Spleen (tissue), 11 donors: ENCODE measurements at regions not wholly inside any gene's neighbourhood (a gene's known extent, or its start where the extent isn't known, plus 50 kb on each side); places are given as distances from the start of the nearest gene placed in this dataset.

Source experiments
- DNase-seq: peaks from one replicate; pipeline ENCODE4 v3.0.0-alpha.2; 2020
- H3K27ac ChIP-seq, 8 donors: fragments of 200-600 bp; sonication (generic) in 7 of 8; 1 replicate in 4 of 8; 2 replicates in 4 of 8; pipeline versions ENCODE4 v1.5.0 to v1.8.0; 2016 to 2021; ENCODE audit warnings: inconsistent platforms in 4 of 8, mild to moderate bottlenecking in 4 of 8, moderate library complexity in 1 of 8
- H3K27me3 ChIP-seq, 7 donors: fragments of 200-600 bp; sonication (generic) in 6 of 7; replicated peaks in 1 of 7; 1 replicate in 4 of 7; 2 replicates in 3 of 7; pipeline versions ENCODE4 v1.5.0 to v1.8.0; 2016 to 2021; ENCODE audit warnings: inconsistent platforms in 3 of 7, mild to moderate bottlenecking in 1 of 7
- H3K36me3 ChIP-seq, 6 donors: fragments of 200-600 bp; sonication (generic) in 5 of 6; 1 replicate in 4 of 6; 2 replicates in 2 of 6; pipeline versions ENCODE4 v1.5.0 to v1.8.0; 2016 to 2021; ENCODE audit warnings: inconsistent platforms in 2 of 6
- H3K4me1 ChIP-seq, 6 donors: fragments of 200-600 bp; sonication (generic) in 5 of 6; 1 replicate in 3 of 6; 2 replicates in 3 of 6; pipeline versions ENCODE4 v1.5.0 to v1.8.0; 2016 to 2021; ENCODE audit warnings: inconsistent platforms in 3 of 6
- H3K4me3 ChIP-seq, 8 donors: fragments of 200-600 bp; sonication (generic) in 7 of 8; 1 replicate in 4 of 8; 2 replicates in 4 of 8; pipeline versions ENCODE4 v1.5.0 to v1.8.0; 2016 to 2021; ENCODE audit warnings: inconsistent platforms in 4 of 8, mild to moderate bottlenecking in 4 of 8, moderate library complexity in 2 of 8
- H3K9me3 ChIP-seq, 8 donors: fragments of 200-600 bp; sonication (generic) in 7 of 8; 1 replicate in 4 of 8; 2 replicates in 4 of 8; pipeline versions ENCODE4 v1.5.0 to v1.8.0; 2016 to 2021; ENCODE audit warnings: inconsistent platforms in 4 of 8
- POLR2A ChIP-seq, 3 donors: fragments of 450-650 bp; IDR thresholded peaks; one replicate each; pipeline ENCODE4 v1.5.1; 2017; ENCODE audit warnings: antibody characterized with exemption in 3 of 3, mild to moderate bottlenecking in 1 of 3
- POLR2AphosphoS5 ChIP-seq, 3 donors: sonication (generic); formaldehyde crosslinking; IDR thresholded peaks; one replicate each; pipeline ENCODE4 v1.5.1; 2017; ENCODE audit warnings: antibody characterized with exemption in 3 of 3
- WGBS, 5 donors: extraction: QIAGEN DNeasy Blood & Tissue Kit in 3 of 5; methylation state at CpG; one replicate each; pipeline versions ENCODE4 v1.1.5 to v1.1.7; 2013 to 2018; 5-methylcytosine and 5-hydroxymethylcytosine counted together
- intact Hi-C: fragments of 100-400 bp; cut with DNase I; formaldehyde crosslinking; loops from one replicate; pipeline ENCODE4 v1.15.0; 2023; ENCODE audit warnings: low total_unique reads
- TF ChIP-seq, protein P1 (sequence below), 11 experiments: fragments of 200-600 bp in 7 of 11; fragments of 450-650 bp in 4 of 11; sonication (generic) in 4 of 11; IDR thresholded peaks in 8 of 11; conservative IDR thresholded peaks in 3 of 11; 1 replicate in 7 of 11; 2 replicates in 4 of 11; pipeline versions ENCODE4 v1.4.0 to v1.8.0; 2016 to 2021; ENCODE audit warnings: antibody characterized with exemption in 11 of 11, inconsistent platforms in 4 of 11, mild to moderate bottlenecking in 1 of 11
- donor health status: healthy with polysubstance abuse.
- donor health status: DM: no; HTN: no; CAD: no; lungs with moderate emphysema.
- donor health status: DM: no; HTN: no; CAD: no.
- donor health status: Bipolar disorder and iron deficiency.
- donor health status: healthy.
- donor health status: DM: no; HTN: no; CAD: no.
- donor health status: DM: yes; HTN: yes; CAD: no.

- Histone ChIP-seq H3K9me3 (no peaks in the 10 kb centered on the region), H3K27ac (no peak overlapping the region), H3K4me3 (no peak overlapping the region), H3K4me1 (no peaks in the 10 kb centered on the region), H3K36me3 (no peaks in the 10 kb centered on the region), H3K27me3 (no peaks in the 10 kb centered on the region)
- no peak for DNase-seq
- WGBS, 5 donors = 0 to 3% (median 2%) methylated on average over 1 of the region's 1 CpG
- TF ChIP-seq, protein P1, sequence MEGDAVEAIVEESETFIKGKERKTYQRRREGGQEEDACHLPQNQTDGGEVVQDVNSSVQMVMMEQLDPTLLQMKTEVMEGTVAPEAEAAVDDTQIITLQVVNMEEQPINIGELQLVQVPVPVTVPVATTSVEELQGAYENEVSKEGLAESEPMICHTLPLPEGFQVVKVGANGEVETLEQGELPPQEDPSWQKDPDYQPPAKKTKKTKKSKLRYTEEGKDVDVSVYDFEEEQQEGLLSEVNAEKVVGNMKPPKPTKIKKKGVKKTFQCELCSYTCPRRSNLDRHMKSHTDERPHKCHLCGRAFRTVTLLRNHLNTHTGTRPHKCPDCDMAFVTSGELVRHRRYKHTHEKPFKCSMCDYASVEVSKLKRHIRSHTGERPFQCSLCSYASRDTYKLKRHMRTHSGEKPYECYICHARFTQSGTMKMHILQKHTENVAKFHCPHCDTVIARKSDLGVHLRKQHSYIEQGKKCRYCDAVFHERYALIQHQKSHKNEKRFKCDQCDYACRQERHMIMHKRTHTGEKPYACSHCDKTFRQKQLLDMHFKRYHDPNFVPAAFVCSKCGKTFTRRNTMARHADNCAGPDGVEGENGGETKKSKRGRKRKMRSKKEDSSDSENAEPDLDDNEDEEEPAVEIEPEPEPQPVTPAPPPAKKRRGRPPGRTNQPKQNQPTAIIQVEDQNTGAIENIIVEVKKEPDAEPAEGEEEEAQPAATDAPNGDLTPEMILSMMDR (IDR thresholded peaks at IDR 0.05 in 8 of 11, conservative IDR thresholded peaks at IDR 0.05 in 3 of 11) = no peak
- no peak for TF ChIP-seq POLR2A (IDR thresholded peaks at IDR 0.05)
- no peak for TF ChIP-seq POLR2AphosphoS5 (IDR thresholded peaks at IDR 0.05)
- intact Hi-C loops = no loop called here
Measured at GRCh38 chr3:109387201-109387600, 49.9 kb upstream of the DPPA4 start.
